Small intestine (tissue), 7 donors: ENCODE measurements at regions not wholly inside any gene's neighbourhood (a gene's known extent, or its start where the extent isn't known, plus 50 kb on each side); places are given as distances from the start of the nearest gene placed in this dataset.

Experiments used
- DNase-seq, 2 donors: peaks; one replicate each; pipeline versions ENCODE4 v3.0.0 to v3.0.0-alpha.2; 2013
- FAIRE-seq: peaks from 2 replicates; lab custom pipeline; 2012; peaks lifted over from hg19 to GRCh38; lab: Jason Lieb, UNC
- H3K27ac ChIP-seq, 3 donors: one replicate each; pipeline ENCODE4 v1.5.1; 2013; ENCODE audit warnings: low read length in 2 of 3, mild to moderate bottlenecking in 2 of 3, control low read depth in 1 of 3, inconsistent platforms in 1 of 3, low read depth in 1 of 3, moderate library complexity in 1 of 3
- H3K27me3 ChIP-seq, 3 donors: one replicate each; pipeline ENCODE4 v1.6.1; 2013; ENCODE audit warnings: low read length in 3 of 3, inconsistent platforms in 1 of 3; ENCODE audit not compliant: control insufficient read depth in 3 of 3, insufficient read depth in 3 of 3
- H3K36me3 ChIP-seq, 3 donors: one replicate each; pipeline ENCODE4 v1.6.1; 2013; ENCODE audit warnings: low read length in 3 of 3, inconsistent platforms in 1 of 3, low read depth in 1 of 3, mild to moderate bottlenecking in 1 of 3, moderate library complexity in 1 of 3; ENCODE audit not compliant: control insufficient read depth in 3 of 3, insufficient read depth in 2 of 3
- H3K4me1 ChIP-seq, 3 donors: one replicate each; pipeline ENCODE4 v1.6.1; 2013; ENCODE audit warnings: low read length in 2 of 3, inconsistent platforms in 1 of 3, low read depth in 1 of 3, mild to moderate bottlenecking in 1 of 3, moderate library complexity in 1 of 3; ENCODE audit not compliant: control insufficient read depth in 3 of 3, insufficient read depth in 2 of 3
- H3K4me3 ChIP-seq, 3 donors: one replicate each; pipeline ENCODE4 v1.5.1; 2013; ENCODE audit warnings: low read length in 3 of 3, control low read depth in 1 of 3, inconsistent platforms in 1 of 3, low read depth in 1 of 3, mild to moderate bottlenecking in 1 of 3, moderate library complexity in 1 of 3
- H3K9me3 ChIP-seq, 2 donors: one replicate each; pipeline ENCODE4 v1.6.1; 2013; ENCODE audit warnings: low read depth in 1 of 2, low read length in 1 of 2; ENCODE audit not compliant: control insufficient read depth in 2 of 2, insufficient read depth in 1 of 2
- WGBS, 3 donors: extraction: QIAGEN DNeasy Blood & Tissue Kit; methylation state at CpG; one replicate each; pipeline ENCODE4 v1.1.7; 2013; 5-methylcytosine and 5-hydroxymethylcytosine counted together
- donor health status: healthy with polysubstance abuse.
- donor health status: control.
- donor health status: control.
- donor health status: Bipolar disorder and iron deficiency.
- donor health status: healthy.

- Histone ChIP-seq H3K9me3 (peaks cover 0 to 6% of the 10 kb centered on the region in 2 donors), H3K27ac (no peak overlapping the region), H3K27me3 (no peaks in the 10 kb centered on the region), H3K36me3 (no peaks in the 10 kb centered on the region), H3K4me3 (no peak overlapping the region), H3K4me1 (peaks cover 0 to 32% (median 6%) of the 10 kb centered on the region in 3 donors)
- DNase-seq (peak in 1 of 2 donors; percentile 35), FAIRE-seq (no peak)
These were observed 82.6 kb upstream of the NPVF start for GRCh38 chr7:25310896-25311295.

- no peak for DNase-seq
- Histone ChIP-seq H3K27ac (no peak overlapping the region), H3K4me1 (peaks cover 0 to 36% (median 6%) of the 10 kb centered on the region in 3 donors), H3K27me3 (no peaks in the 10 kb centered on the region), H3K36me3 (no peaks in the 10 kb centered on the region), H3K9me3 (peaks cover 0 to 6% of the 10 kb centered on the region in 2 donors), H3K4me3 (no peak overlapping the region)
- FAIRE-seq, result no peak
- 76 to 85% (median 85%) methylated on average over 1 of the region's 1 CpG for WGBS, 3 donors
These were observed 83.1 kb upstream of the NPVF start for GRCh38 chr7:25311346-25311745.

DNA sequence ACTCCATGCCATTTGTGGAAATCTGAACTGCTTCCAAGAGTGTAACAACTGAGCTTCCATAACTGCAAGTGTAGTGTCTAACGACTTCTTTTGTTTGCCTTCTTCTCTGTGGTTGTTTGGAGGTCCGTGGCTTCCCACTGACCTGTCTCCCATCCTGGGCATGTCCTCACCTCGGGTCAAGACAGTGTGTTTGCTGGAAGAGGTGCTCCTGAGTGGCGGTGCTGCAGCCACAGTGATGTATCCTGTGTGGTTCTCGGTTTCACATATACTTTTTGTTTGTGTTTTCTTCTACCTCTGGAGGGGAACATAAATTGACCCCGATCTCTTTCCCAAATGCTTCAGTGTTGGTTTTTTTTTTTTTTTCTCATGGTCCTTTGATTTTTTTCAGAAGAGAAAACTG lies 84.7 kb upstream of the NPVF start:
- H3K9me3 ChIP-seq, result peaks cover 0 to 6% of the 10 kb centered on the region in 2 donors
- no peak overlapping the region for H3K4me3 ChIP-seq
- FAIRE-seq (no peak), DNase-seq (no peak)
- WGBS, 3 donors, result 69 to 78% (median 75%) methylated on average over 6 of the region's 6 CpGs
- no peaks in the 10 kb centered on the region for H3K27me3 ChIP-seq
- no peaks in the 10 kb centered on the region for H3K36me3 ChIP-seq
- peaks cover 0 to 39% (median 6%) of the 10 kb centered on the region in 3 donors for H3K4me1 ChIP-seq
- H3K27ac ChIP-seq, result no peak overlapping the region

GRCh38 chr7:25313526-25313925 lies 85.2 kb upstream of the NPVF start:
- H3K27ac ChIP-seq, result peak overlapping the region in 2 of 3 donors; percentile 79 to 92
- H3K4me3 ChIP-seq, result no peak overlapping the region
- FAIRE-seq (no peak), DNase-seq (no peak)
- no peaks in the 10 kb centered on the region for H3K27me3 ChIP-seq
- H3K4me1 ChIP-seq, result peaks cover 0 to 39% (median 6%) of the 10 kb centered on the region in 3 donors
- WGBS, 3 donors, result 32 to 63% (median 45%) methylated on average over 1 of the region's 1 CpG
- H3K9me3 ChIP-seq, result peaks cover 0 to 6% of the 10 kb centered on the region in 2 donors
- no peaks in the 10 kb centered on the region for H3K36me3 ChIP-seq

DNA sequence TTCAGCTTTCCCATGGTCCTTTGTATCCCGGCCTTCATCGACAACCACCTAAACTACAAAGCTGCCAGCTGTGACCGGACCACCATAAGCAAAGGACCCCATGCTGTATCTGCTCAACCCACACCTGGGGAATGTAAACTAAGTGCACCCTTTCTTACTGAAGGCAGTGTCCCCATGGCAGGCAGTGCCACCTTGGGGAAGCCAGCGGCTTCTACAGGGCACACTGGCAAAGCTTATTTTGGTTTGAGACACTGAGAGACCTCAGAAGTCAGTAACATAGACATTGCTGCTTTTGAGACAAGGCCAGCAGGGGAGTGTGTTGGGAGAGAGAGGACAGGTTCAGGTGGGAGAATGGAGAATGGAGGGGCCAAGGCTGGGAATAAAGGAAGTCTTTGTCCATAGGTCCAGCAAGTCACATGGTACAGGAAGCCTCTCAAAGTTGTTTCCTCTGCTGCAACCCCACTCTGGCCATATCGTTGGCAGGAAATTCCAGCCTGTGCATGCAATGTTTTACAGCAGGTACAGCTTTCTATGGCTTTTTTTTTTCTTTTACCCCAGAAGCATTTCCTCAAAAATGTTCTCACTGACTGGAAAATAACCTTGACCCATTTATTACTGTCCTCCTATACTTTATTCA lies 85.9 kb upstream of the NPVF start:
- DNase-seq, result peak in 1 of 2 donors; percentile 74
- Histone ChIP-seq H3K9me3 (peaks cover 0 to 6% of the 10 kb centered on the region in 2 donors), H3K27ac (peak overlapping the region; percentile 2 to 92 (median 79)), H3K27me3 (no peaks in the 10 kb centered on the region), H3K36me3 (no peaks in the 10 kb centered on the region), H3K4me3 (no peak overlapping the region), H3K4me1 (peaks cover 0 to 39% (median 6%) of the 10 kb centered on the region in 3 donors)
- 67 to 77% (median 71%) methylated on average over 5 of the region's 5 CpGs for WGBS, 3 donors
- no peak for FAIRE-seq

- peaks cover 0 to 36% (median 6%) of the 10 kb centered on the region in 3 donors for H3K4me1 ChIP-seq
- no peak overlapping the region for H3K4me3 ChIP-seq
- WGBS, 3 donors, result 16 to 62% (median 36%) methylated on average over 10 of the region's 10 CpGs
- H3K36me3 ChIP-seq, result no peaks in the 10 kb centered on the region
- FAIRE-seq, result no peak
- H3K9me3 ChIP-seq, result peaks cover 0 to 5% of the 10 kb centered on the region in 2 donors
- no peaks in the 10 kb centered on the region for H3K27me3 ChIP-seq
- peak overlapping the region in 2 of 3 donors; percentile 79 to 92 for H3K27ac ChIP-seq
- DNase-seq, result peak; percentile 88 to 89
These were observed 86.5 kb upstream of the NPVF start for GRCh38 chr7:25314731-25315267.

- no peak overlapping the region for H3K4me3 ChIP-seq
- DNase-seq, result no peak
- no peak overlapping the region for H3K27ac ChIP-seq
- no peaks in the 10 kb centered on the region for H3K36me3 ChIP-seq
- 75 to 87% (median 81%) methylated on average over 2 of the region's 2 CpGs for WGBS, 3 donors
- FAIRE-seq, result no peak
- no peaks in the 10 kb centered on the region for H3K9me3 ChIP-seq
- H3K27me3 ChIP-seq, result no peaks in the 10 kb centered on the region
- peaks cover 0 to 34% (median 6%) of the 10 kb centered on the region in 3 donors for H3K4me1 ChIP-seq
These were observed 88.1 kb upstream of the NPVF start for GRCh38 chr7:25316366-25316765.

- FAIRE-seq, result no peak
These were observed 89.8 kb upstream of the NPVF start for GRCh38 chr7:25318047-25318446.

More at GRCh38 chr7:25318047-25318446, 89.8 kb upstream of the NPVF start:
- 87 to 89% (median 88%) methylated on average over 1 of the region's 1 CpG for WGBS, 3 donors
- peaks cover 0 to 37% (median 6%) of the 10 kb centered on the region in 3 donors for H3K4me1 ChIP-seq
- no peak for DNase-seq
- H3K27ac ChIP-seq, result no peak overlapping the region
- no peaks in the 10 kb centered on the region for H3K27me3 ChIP-seq
- no peaks in the 10 kb centered on the region for H3K9me3 ChIP-seq
- H3K36me3 ChIP-seq, result no peaks in the 10 kb centered on the region
- no peak overlapping the region for H3K4me3 ChIP-seq
